Muscle layer of duodenum (tissue), 2 donors: ENCODE measurements at regions not wholly inside any gene's neighbourhood (a gene's known extent, or its start where the extent isn't known, plus 50 kb on each side); places are given as distances from the start of the nearest gene placed in this dataset.

Experiments
- H3K27ac ChIP-seq: one replicate; pipeline ENCODE4 v1.7.0; 2013; ENCODE audit warnings: mild to moderate bottlenecking, low read length
- H3K27me3 ChIP-seq: one replicate; pipeline ENCODE4 v1.7.0; 2013; ENCODE audit warnings: low read depth, mild to moderate bottlenecking, control low read depth, low read length
- H3K36me3 ChIP-seq, 2 donors: one replicate each; pipeline ENCODE4 v1.7.0; 2013; ENCODE audit warnings: low read length in 2 of 2, control low read depth in 1 of 2, mild to moderate bottlenecking in 1 of 2; ENCODE audit not compliant: insufficient read depth in 2 of 2, control insufficient read depth in 1 of 2
- H3K4me1 ChIP-seq, 2 donors: one replicate each; pipeline ENCODE4 v1.7.0; 2013; ENCODE audit warnings: low read length in 2 of 2, mild to moderate bottlenecking in 2 of 2, control low read depth in 1 of 2, moderate library complexity in 1 of 2; ENCODE audit not compliant: insufficient read depth in 2 of 2, control insufficient read depth in 1 of 2
- H3K4me3 ChIP-seq, 2 donors: one replicate each; pipeline ENCODE4 v1.7.0; 2013; ENCODE audit warnings: low read length in 2 of 2, low read depth in 1 of 2, mild to moderate bottlenecking in 1 of 2
- H3K9me3 ChIP-seq, 2 donors: one replicate each; pipeline ENCODE4 v1.7.0; 2013; ENCODE audit warnings: low read length in 2 of 2, control low read depth in 1 of 2, mild to moderate bottlenecking in 1 of 2; ENCODE audit not compliant: control insufficient read depth in 1 of 2
- donor health status: healthy.

GRCh38 chr1:177333936-177334595 lies 163.3 kb downstream of the BRINP2 start:
- Histone ChIP-seq H3K4me1 (no peaks in the 10 kb centered on the region), H3K27ac (no peak overlapping the region), H3K36me3 (no peaks in the 10 kb centered on the region), H3K9me3 (no peaks in the 10 kb centered on the region), H3K4me3 (no peak overlapping the region), H3K27me3 (no peaks in the 10 kb centered on the region)
